C4-2B (cell line): ENCODE measurements at regions not wholly inside any gene's neighbourhood (a gene's known extent, or its start where the extent isn't known, plus 50 kb on each side); places are given as distances from the start of the nearest gene placed in this dataset.

ENCODE experiments used
- CTCF ChIP-seq: fragments of 450-650 bp; conservative IDR thresholded peaks from 2 replicates; pipeline ENCODE4 v1.5.1; 2017; ENCODE audit warnings: mild to moderate bottlenecking
- ZFX ChIP-seq: fragments of 450-650 bp; IDR thresholded peaks from 2 replicates; pipeline ENCODE4 v1.6.1; 2017

GRCh38 chr21:35377505-35378090 lies 328.5 kb upstream of the RUNX1 start:
- TF ChIP-seq CTCF (no peak), ZFX (no peak)
